HEK293 (cell line): ENCODE measurements at regions not wholly inside any gene's neighbourhood (a gene's known extent, or its start where the extent isn't known, plus 50 kb on each side); places are given as distances from the start of the nearest gene placed in this dataset.

Experiments
- CTCF ChIA-PET: fragments of 350-600 bp; formaldehyde crosslinking; extraction: SDS; loops from one replicate; lab custom pipeline; 2021; ENCODE audit warnings: antibody characterized with exemption; lab: Yijun Ruan, JAX
- POLR2A ChIA-PET: fragments of 300-600 bp; formaldehyde crosslinking; extraction: SDS; loops from one replicate; lab custom pipeline; 2020; ENCODE audit warnings: antibody characterized with exemption, inconsistent platforms; lab: Yijun Ruan, JAX
- H3K27ac ChIP-seq: fragments of 200-500 bp; sonication (Bioruptor generic); 2 replicates; pipeline ENCODE4 v1.5.1; 2014; ENCODE audit warnings: low read depth, low read length, control low read depth, inconsistent platforms; ENCODE audit errors: extremely low read depth
- H3K36me3 ChIP-seq, 2 experiments: fragments of 200-500 bp in 1 of 2; sonication (Bioruptor generic) in 1 of 2; 1 replicate in 1 of 2; 2 replicates in 1 of 2; pipeline ENCODE4 v1.5.1; 2014 to 2017; ENCODE audit warnings: inconsistent platforms in 2 of 2, low read length in 2 of 2; ENCODE audit not compliant: control insufficient read depth in 2 of 2, insufficient read depth in 1 of 2
- H3K4me1 ChIP-seq: fragments of 200-500 bp; sonication (Bioruptor generic); 2 replicates; pipeline ENCODE4 v1.5.1; 2014; ENCODE audit warnings: mild to moderate bottlenecking, low read length, inconsistent platforms; ENCODE audit not compliant: control insufficient read depth, insufficient read depth
- H3K4me3 ChIP-seq: 2 replicates; pipeline ENCODE4 v1.5.1; 2011; ENCODE audit warnings: low read depth, mild to moderate bottlenecking, control low read depth, low read length, moderate library complexity
- H3K9me3 ChIP-seq: fragments of 200-500 bp; sonication (Bioruptor generic); 2 replicates; pipeline ENCODE4 v1.5.1; 2014; ENCODE audit warnings: low read depth, low read length, inconsistent platforms; ENCODE audit not compliant: control insufficient read depth, insufficient read depth
- ATF2 ChIP-seq: fragments of 450-650 bp; formaldehyde crosslinking; IDR thresholded peaks from 2 replicates; pipeline ENCODE4 v1.5.1; 2016; ENCODE audit warnings: missing biosample characterization, missing genetic modification characterization, low read depth
- EGR2 ChIP-seq: fragments of 450-650 bp; formaldehyde crosslinking; IDR thresholded peaks from 2 replicates; pipeline ENCODE4 v1.5.1; 2016; ENCODE audit warnings: low read depth, missing biosample characterization, missing genetic modification characterization
- GLIS2 ChIP-seq: fragments of 450-650 bp; formaldehyde crosslinking; IDR thresholded peaks from 2 replicates; pipeline ENCODE4 v1.5.1; 2016; ENCODE audit warnings: missing biosample characterization, missing genetic modification characterization
- HIC1 ChIP-seq: fragments of 450-650 bp; formaldehyde crosslinking; IDR thresholded peaks from 2 replicates; pipeline ENCODE4 v1.5.1; 2016; ENCODE audit warnings: missing biosample characterization, missing genetic modification characterization
- KLF7 ChIP-seq: fragments of 450-650 bp; formaldehyde crosslinking; IDR thresholded peaks from 2 replicates; pipeline ENCODE4 v1.5.1; 2016; ENCODE audit warnings: missing biosample characterization, missing genetic modification characterization, borderline replicate concordance
- SP3 ChIP-seq: fragments of 450-650 bp; formaldehyde crosslinking; IDR thresholded peaks from 2 replicates; pipeline ENCODE4 v1.5.1; 2016; ENCODE audit warnings: missing biosample characterization, missing genetic modification characterization
- WT1 ChIP-seq: fragments of 450-650 bp; formaldehyde crosslinking; IDR thresholded peaks from 2 replicates; pipeline ENCODE4 v1.5.1; 2016; ENCODE audit warnings: missing biosample characterization, missing genetic modification characterization
- ZBTB10 ChIP-seq: fragments of 450-650 bp; formaldehyde crosslinking; IDR thresholded peaks from 2 replicates; pipeline ENCODE4 v1.5.1; 2016; ENCODE audit warnings: missing biosample characterization, missing genetic modification characterization
- ZBTB20 ChIP-seq: fragments of 450-650 bp; formaldehyde crosslinking; IDR thresholded peaks from 2 replicates; pipeline ENCODE4 v1.5.1; 2016; ENCODE audit warnings: missing biosample characterization, missing genetic modification characterization
- ZFP37 ChIP-seq: fragments of 450-650 bp; formaldehyde crosslinking; IDR thresholded peaks from 2 replicates; pipeline ENCODE4 v1.5.1; 2016; ENCODE audit warnings: missing biosample characterization, missing genetic modification characterization
- ZNF132 ChIP-seq: fragments of 450-650 bp; formaldehyde crosslinking; IDR thresholded peaks from 2 replicates; pipeline ENCODE4 v1.5.1; 2017; ENCODE audit warnings: missing biosample characterization, missing genetic modification characterization, borderline replicate concordance
- ZNF223 ChIP-seq: fragments of 450-650 bp; formaldehyde crosslinking; IDR thresholded peaks from 2 replicates; pipeline ENCODE4 v1.5.1; 2016; ENCODE audit warnings: missing biosample characterization, missing genetic modification characterization
- ZNF302 ChIP-seq: fragments of 450-650 bp; formaldehyde crosslinking; IDR thresholded peaks from 2 replicates; pipeline ENCODE4 v1.5.1; 2016; ENCODE audit warnings: missing biosample characterization, missing genetic modification characterization, low read depth
- ZNF416 ChIP-seq: fragments of 450-650 bp; formaldehyde crosslinking; IDR thresholded peaks from 2 replicates; pipeline ENCODE4 v1.5.1; 2016; ENCODE audit warnings: missing biosample characterization, missing genetic modification characterization
- ZNF426 ChIP-seq: fragments of 450-650 bp; formaldehyde crosslinking; IDR thresholded peaks from 2 replicates; pipeline ENCODE4 v1.5.1; 2017; ENCODE audit warnings: missing biosample characterization, missing genetic modification characterization, mild to moderate bottlenecking, inconsistent platforms, moderate library complexity
- ZNF555 ChIP-seq: fragments of 450-650 bp; formaldehyde crosslinking; conservative IDR thresholded peaks from 2 replicates; pipeline ENCODE4 v1.5.1; 2017; ENCODE audit warnings: missing biosample characterization, mild to moderate bottlenecking, missing genetic modification characterization, inconsistent platforms
- ZNF561 ChIP-seq: fragments of 450-650 bp; IDR thresholded peaks from 2 replicates; pipeline ENCODE4 v1.5.1; 2018; ENCODE audit warnings: missing biosample characterization, missing genetic modification characterization, borderline replicate concordance
- ZNF670 ChIP-seq: fragments of 450-650 bp; formaldehyde crosslinking; IDR thresholded peaks from 2 replicates; pipeline ENCODE4 v1.5.1; 2016; ENCODE audit warnings: missing biosample characterization, missing genetic modification characterization, low read depth
- ZNF677 ChIP-seq: fragments of 450-650 bp; IDR thresholded peaks from 2 replicates; pipeline ENCODE4 v1.5.0; 2018; ENCODE audit warnings: missing biosample characterization, mild to moderate bottlenecking, missing genetic modification characterization, moderate library complexity
- ZNF704 ChIP-seq: fragments of 450-650 bp; formaldehyde crosslinking; IDR thresholded peaks from 2 replicates; pipeline ENCODE4 v1.5.1; 2016; ENCODE audit warnings: missing biosample characterization, missing genetic modification characterization
- ZNF777 ChIP-seq: fragments of 450-650 bp; formaldehyde crosslinking; IDR thresholded peaks from 2 replicates; pipeline ENCODE4 v1.5.1; 2017; ENCODE audit warnings: missing biosample characterization, missing genetic modification characterization, borderline replicate concordance

GRCh38 chr6:90669846-90670245 is 83.0 kb upstream of the MAP3K7 start:
- no peaks in the 10 kb centered on the region for H3K9me3 ChIP-seq
- no peak overlapping the region for H3K27ac ChIP-seq
- no peaks in the 10 kb centered on the region; the same call in 1 of the 2 replicates for H3K4me1 ChIP-seq
- ChIA-PET POLR2A (no interaction called here), CTCF (no interaction called here)
- H3K36me3 ChIP-seq: no peaks in the 10 kb centered on the region
- TF ChIP-seq ATF2 (tag by site-specific recombination): no peak
- no peak for TF ChIP-seq KLF7 (tag by site-specific recombination)
- no peak for TF ChIP-seq ZNF677 (tag by site-specific recombination)
- TF ChIP-seq ZNF426: no peak
- no peak for TF ChIP-seq ZNF561
- no peak for TF ChIP-seq ZNF670 (tag by site-specific recombination)
- no peak for TF ChIP-seq SP3 (tag by site-specific recombination)
- TF ChIP-seq GLIS2 (tag by site-specific recombination): no peak
- TF ChIP-seq ZNF416 (tag by site-specific recombination): no peak
- TF ChIP-seq ZBTB10 (tag by site-specific recombination): no peak
- no peak for TF ChIP-seq ZNF302 (tag by site-specific recombination)
- no peak for TF ChIP-seq ZNF223 (tag by site-specific recombination)
- no peak overlapping the region for H3K4me3 ChIP-seq

GRCh38 chr6:90669420-90669819 is 82.5 kb upstream of the MAP3K7 start:
- Histone ChIP-seq H3K27ac (no peak overlapping the region), H3K9me3 (no peaks in the 10 kb centered on the region), H3K36me3 (no peaks in the 10 kb centered on the region), H3K4me3 (no peak overlapping the region), H3K4me1 (no peaks in the 10 kb centered on the region; the same call in 1 of the 2 replicates)
- CTCF ChIA-PET: interaction anchor here (0.8 kb wide), 1 partner anchor 57 kb away, joined by 4 read pairs; no protein-coding TSS in a partner anchor
- POLR2A ChIA-PET: no interaction called here
- no peak for TF ChIP-seq ZBTB10 (tag by site-specific recombination)
- TF ChIP-seq WT1 (tag by site-specific recombination): no peak
- TF ChIP-seq HIC1: no peak
- TF ChIP-seq ZBTB20: no peak
- TF ChIP-seq ZNF777 (tag by site-specific recombination): no peak
- TF ChIP-seq ZNF132: no peak
- TF ChIP-seq ZNF670 (tag by site-specific recombination): no peak
- no peak for TF ChIP-seq ZNF561
- no peak for TF ChIP-seq ZNF555 (tag by site-specific recombination)
- no peak for TF ChIP-seq EGR2
- TF ChIP-seq ZNF704 (tag by site-specific recombination): no peak
- TF ChIP-seq ZFP37 (tag by site-specific recombination): no peak
